Esophagus muscularis mucosa (tissue), 3 donors: ENCODE measurements at regions not wholly inside any gene's neighbourhood (a gene's known extent, or its start where the extent isn't known, plus 50 kb on each side); places are given as distances from the start of the nearest gene placed in this dataset.

Experiments
- POLR2AphosphoS5 ChIP-seq, 2 donors: sonication (generic); formaldehyde crosslinking; IDR thresholded peaks; one replicate each; pipeline ENCODE4 v1.6.1; 2017; ENCODE audit warnings: antibody characterized with exemption in 2 of 2
- TF ChIP-seq, protein P1 (sequence below), 3 experiments: fragments of 200-600 bp in 2 of 3; fragments of 450-650 bp in 1 of 3; sonication (generic) in 2 of 3; IDR thresholded peaks; one replicate each; pipeline ENCODE4 v1.5.1; 2017 to 2019; ENCODE audit warnings: antibody characterized with exemption in 3 of 3, mild to moderate bottlenecking in 2 of 3, moderate library complexity in 1 of 3

DNA sequence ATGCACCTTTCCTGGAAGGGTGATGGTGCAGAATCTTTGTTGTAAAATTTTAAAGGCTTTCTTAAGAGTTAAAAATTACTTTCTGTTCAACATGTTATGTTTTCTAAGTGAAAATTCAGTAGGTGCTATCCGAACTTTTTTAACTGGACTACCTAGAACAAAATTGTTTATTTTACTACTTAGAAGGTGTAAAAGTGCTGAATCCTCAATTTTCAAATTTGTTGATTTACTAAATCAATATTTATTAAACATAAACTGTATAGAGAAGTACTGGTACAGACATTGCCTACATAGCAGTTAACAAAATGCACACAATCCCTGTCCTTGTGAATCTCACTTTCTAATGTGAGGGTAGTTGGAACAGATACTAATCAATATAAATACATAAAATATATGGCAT is 277.5 kb downstream of the CTH start:
- TF ChIP-seq POLR2AphosphoS5 (IDR thresholded peaks at IDR 0.05) = no peak
- TF ChIP-seq, protein P1, sequence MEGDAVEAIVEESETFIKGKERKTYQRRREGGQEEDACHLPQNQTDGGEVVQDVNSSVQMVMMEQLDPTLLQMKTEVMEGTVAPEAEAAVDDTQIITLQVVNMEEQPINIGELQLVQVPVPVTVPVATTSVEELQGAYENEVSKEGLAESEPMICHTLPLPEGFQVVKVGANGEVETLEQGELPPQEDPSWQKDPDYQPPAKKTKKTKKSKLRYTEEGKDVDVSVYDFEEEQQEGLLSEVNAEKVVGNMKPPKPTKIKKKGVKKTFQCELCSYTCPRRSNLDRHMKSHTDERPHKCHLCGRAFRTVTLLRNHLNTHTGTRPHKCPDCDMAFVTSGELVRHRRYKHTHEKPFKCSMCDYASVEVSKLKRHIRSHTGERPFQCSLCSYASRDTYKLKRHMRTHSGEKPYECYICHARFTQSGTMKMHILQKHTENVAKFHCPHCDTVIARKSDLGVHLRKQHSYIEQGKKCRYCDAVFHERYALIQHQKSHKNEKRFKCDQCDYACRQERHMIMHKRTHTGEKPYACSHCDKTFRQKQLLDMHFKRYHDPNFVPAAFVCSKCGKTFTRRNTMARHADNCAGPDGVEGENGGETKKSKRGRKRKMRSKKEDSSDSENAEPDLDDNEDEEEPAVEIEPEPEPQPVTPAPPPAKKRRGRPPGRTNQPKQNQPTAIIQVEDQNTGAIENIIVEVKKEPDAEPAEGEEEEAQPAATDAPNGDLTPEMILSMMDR (IDR thresholded peaks at IDR 0.05) = no peak
